ENCODE measurements at regions not wholly inside any gene's neighbourhood (a gene's known extent, or its start where the extent isn't known, plus 50 kb on each side); places are given as distances from the start of the nearest gene placed in this dataset.

DNA sequence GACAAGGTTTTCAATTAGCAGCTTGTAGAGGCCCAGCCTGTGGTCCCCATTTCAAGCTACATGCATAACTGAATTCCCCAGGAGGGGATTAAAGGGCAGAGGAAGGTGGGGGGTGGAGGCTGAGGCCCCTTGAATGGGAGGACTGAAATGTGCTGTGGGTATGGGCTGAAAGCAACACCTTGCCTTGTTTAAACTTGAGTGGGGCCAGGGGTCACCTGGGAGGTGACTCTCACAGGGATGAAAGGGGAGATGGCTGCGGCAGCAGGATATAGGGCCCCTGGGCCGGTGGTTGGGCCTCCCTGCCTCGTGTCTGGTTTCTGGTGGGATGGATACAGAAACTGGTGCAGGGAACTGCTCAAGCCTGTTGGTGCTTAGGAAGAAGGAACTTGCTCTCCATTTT is 225.9 kb upstream of the SPRED2 start:
- Mint-ChIP-seq H3K9me3 (no peaks in the 10 kb centered on the region), H3K4me3 (no peak overlapping the region), H3K36me3 (ENCODE audit: low read depth) (no peaks in the 10 kb centered on the region), H3K27ac (no peak overlapping the region), H3K4me1 (peaks cover 85% of the 10 kb centered on the region), H3K27me3 (ENCODE audit: low read depth) (peaks cover 16% of the 10 kb centered on the region)
- no peak for TF ChIP-seq CTCF (IDR thresholded peaks at IDR 0.05; ENCODE audit: unreplicated experiment in 3 of 3)

DNA sequence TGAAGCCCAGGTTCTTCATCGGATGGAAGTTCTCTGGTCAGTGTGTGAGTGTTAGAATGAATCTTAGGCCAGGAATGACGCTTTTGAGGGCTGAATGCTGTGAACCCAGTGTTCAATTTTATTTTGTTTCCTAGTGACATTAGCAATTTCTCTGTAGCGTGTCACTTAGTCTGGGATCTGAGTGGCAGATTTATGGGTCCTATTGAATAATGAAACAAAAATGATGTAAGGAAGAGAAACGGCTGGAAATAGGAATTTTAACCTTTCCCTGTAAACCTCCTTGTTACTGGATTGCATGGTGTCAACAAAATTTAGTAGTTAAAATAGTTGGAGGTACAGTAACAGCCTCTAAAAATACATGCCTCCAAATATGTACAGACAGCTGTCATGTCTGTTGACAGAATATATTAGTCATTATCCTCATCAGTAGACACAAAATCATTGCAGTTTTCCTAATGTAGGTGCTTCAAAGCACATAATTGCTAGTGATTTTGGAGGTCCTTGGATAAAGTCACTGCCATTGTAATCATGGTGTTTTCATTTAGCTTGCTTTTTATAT is 223.8 kb upstream of the SPRED2 start:
- H3K9me3 Mint-ChIP-seq = no peaks in the 10 kb centered on the region
- H3K4me1 Mint-ChIP-seq = peaks cover 77% of the 10 kb centered on the region
- H3K36me3 Mint-ChIP-seq (ENCODE audit: low read depth) = no peaks in the 10 kb centered on the region
- no peak for TF ChIP-seq CTCF (IDR thresholded peaks at IDR 0.05; ENCODE audit: unreplicated experiment in 3 of 3)
- peak overlapping the region in 2 of 3 experiments; percentile 34 to 66 for H3K27ac Mint-ChIP-seq
- H3K27me3 Mint-ChIP-seq (ENCODE audit: low read depth) = peaks cover 16% of the 10 kb centered on the region
- H3K4me3 Mint-ChIP-seq = peak overlapping the region in 1 of 3 experiments; percentile 20

DNA sequence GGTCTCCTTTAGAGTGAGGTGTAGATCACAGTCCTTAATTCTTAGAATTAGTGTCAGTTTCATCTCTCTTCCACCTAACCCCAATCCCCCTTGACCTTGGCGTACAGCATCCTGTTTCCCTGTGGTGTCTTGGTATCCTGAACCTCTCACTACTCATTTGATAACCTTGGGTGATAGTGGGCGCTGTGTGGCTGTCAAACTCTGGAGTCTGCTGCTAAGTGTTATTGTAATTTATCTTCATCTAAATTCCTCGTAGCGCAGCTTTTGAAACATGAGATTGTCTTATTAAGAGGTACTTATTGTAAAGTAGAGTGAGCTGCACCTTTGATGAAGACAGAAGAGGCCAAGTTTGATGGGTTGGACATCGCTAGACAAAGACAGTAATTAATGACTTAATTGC is 222.6 kb upstream of the SPRED2 start:
- peaks cover 65% of the 10 kb centered on the region for H3K4me1 Mint-ChIP-seq
- no peaks in the 10 kb centered on the region for H3K9me3 Mint-ChIP-seq
- H3K4me3 Mint-ChIP-seq = no peak overlapping the region
- H3K27ac Mint-ChIP-seq = peak overlapping the region in 2 of 3 experiments; percentile 34 to 46
- no peak for TF ChIP-seq CTCF (IDR thresholded peaks at IDR 0.05; ENCODE audit: unreplicated experiment in 3 of 3)
- H3K27me3 Mint-ChIP-seq (ENCODE audit: low read depth) = peaks cover 13% of the 10 kb centered on the region
- H3K36me3 Mint-ChIP-seq (ENCODE audit: low read depth) = no peaks in the 10 kb centered on the region

DNA sequence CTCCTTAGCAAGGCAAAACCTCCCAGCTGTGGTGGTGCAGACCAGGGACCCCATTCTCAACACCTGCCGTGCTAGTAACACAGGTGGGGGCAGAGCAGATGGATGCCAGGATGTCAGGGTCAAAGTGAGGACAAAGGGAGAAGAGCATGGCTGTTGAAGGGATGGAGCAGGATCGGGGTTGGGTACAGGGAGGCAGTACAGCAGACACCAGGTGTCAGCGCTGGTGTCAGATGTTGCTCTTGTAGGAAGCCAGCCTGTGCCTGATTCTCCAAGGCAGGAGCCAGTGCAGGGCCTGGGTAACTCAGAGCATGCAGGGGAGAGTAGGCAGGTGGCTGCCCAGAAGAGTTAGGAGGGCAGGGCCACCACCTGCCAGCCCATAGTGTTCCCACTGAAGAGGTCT is 222.1 kb upstream of the SPRED2 start:
- Mint-ChIP-seq H3K4me1 (peaks cover 64% of the 10 kb centered on the region), H3K9me3 (no peaks in the 10 kb centered on the region), H3K4me3 (no peak overlapping the region), H3K27ac (peak overlapping the region in 1 of 3 experiments; percentile 15), H3K27me3 (ENCODE audit: low read depth) (peaks cover 13% of the 10 kb centered on the region), H3K36me3 (ENCODE audit: low read depth) (no peaks in the 10 kb centered on the region)
- TF ChIP-seq CTCF (IDR thresholded peaks at IDR 0.05; ENCODE audit: unreplicated experiment in 3 of 3) = no peak

- Mint-ChIP-seq H3K4me1 (peaks cover 48% of the 10 kb centered on the region), H3K4me3 (no peak overlapping the region), H3K27ac (no peak overlapping the region), H3K36me3 (ENCODE audit: low read depth) (no peaks in the 10 kb centered on the region), H3K27me3 (ENCODE audit: low read depth) (peaks cover 13% of the 10 kb centered on the region), H3K9me3 (no peaks in the 10 kb centered on the region)
- no peak for TF ChIP-seq CTCF (IDR thresholded peaks at IDR 0.05; ENCODE audit: unreplicated experiment in 3 of 3)
Observed at GRCh38 chr2:65652066-65652465, 219.7 kb upstream of the SPRED2 start.

- H3K27ac Mint-ChIP-seq = no peak overlapping the region
- peaks cover 29% of the 10 kb centered on the region for H3K4me1 Mint-ChIP-seq
- no peak overlapping the region for H3K4me3 Mint-ChIP-seq
- H3K9me3 Mint-ChIP-seq = no peaks in the 10 kb centered on the region
- H3K36me3 Mint-ChIP-seq (ENCODE audit: low read depth) = no peaks in the 10 kb centered on the region
- TF ChIP-seq CTCF (IDR thresholded peaks at IDR 0.05; ENCODE audit: unreplicated experiment in 3 of 3) = no peak
- peaks cover 20% of the 10 kb centered on the region for H3K27me3 Mint-ChIP-seq (ENCODE audit: low read depth)
Observed at GRCh38 chr2:65649811-65650589, 217.6 kb upstream of the SPRED2 start.

Data from nephron (organoid).